ENCODE measurements at regions not wholly inside any gene's neighbourhood (a gene's known extent, or its start where the extent isn't known, plus 50 kb on each side); places are given as distances from the start of the nearest gene placed in this dataset.

DNA sequence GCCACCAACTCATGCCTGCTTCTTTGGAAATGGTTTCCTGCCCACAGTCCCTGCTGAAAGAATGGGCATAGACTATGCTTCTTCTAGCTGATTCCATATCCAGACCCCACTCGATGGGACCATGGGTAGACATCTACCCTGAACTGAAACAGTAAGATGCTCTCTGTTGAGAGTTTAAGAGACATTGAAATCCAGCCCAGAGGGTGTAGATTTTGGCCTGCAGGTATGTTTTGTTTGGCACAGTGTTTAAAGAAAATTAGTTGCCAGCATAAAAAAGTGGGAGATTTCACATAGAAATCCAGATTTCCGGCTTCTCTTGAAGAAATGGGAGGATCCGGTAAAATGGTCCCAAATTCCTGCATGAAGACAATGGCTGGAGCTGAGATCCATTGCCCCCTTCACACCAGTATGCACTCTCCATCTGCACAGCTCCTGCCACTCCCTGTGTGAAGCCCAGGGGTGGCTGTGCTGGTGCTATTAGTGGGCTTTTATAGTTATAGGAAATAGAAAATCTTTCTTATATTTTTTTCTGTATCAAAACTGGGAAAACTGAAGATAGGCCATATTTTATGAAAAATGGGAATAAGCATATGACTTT lies 218.1 kb downstream of the PTEN start:
- DNase-seq (ENCODE audit: insufficient read length, low spot score) (no peak), FAIRE-seq (peak; percentile 73)

DNA sequence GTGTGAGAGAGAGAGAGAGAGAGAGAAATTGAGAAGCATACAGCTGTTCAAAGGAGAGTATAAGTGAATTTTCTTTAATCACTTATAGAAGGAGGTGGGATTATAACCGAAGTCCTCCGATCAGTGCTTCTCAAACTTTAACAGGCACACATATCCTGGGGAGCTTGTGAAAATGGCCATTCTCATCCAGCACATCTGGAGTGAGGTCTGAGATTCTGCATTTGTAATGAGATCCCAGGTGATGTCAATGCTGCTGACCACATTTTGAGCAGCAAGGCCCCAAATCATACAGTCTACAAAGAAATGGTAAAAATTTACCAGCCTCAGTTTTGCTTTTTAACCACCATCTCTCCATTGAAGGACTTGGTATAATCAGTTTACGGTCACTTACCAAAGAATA lies 219.0 kb downstream of the PTEN start:
- FAIRE-seq, result no peak
- no peak for DNase-seq (ENCODE audit: insufficient read length, low spot score)

DNA sequence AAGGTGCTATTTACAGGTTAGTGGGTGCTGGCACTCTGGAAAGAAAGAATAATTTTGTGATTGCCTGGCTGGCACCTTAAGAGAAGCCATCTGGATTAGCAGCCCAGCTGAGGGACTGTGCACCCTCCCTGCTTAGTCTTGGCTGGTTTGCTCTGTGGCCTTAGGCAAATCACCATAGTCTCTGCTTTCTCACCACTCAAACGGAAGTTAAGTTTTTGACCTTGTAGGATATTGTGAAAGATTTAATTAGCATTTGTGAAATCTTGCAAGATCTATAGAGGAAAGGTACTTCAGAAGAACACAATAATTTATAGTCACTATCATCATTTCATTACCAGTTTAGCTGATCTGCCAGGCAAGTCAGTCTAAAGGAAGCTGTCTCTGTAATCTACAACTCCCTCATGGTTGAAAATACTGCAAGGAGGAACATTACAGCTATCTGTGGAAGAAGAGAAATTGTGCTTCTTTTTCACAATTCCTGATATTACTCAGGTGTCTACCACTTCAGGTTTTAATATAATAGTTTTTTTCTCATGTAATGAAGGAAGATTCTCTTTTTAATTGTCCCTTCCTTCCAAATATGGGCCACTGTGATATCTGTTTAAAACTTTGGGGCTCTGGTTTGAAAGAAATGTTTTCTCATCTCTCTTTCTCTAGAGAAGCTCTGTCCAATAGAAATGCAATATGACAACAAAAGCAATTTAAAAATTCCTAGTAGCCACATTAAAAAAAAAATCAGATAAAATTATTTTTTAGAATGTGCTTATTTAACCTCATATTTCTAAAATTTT lies 219.6 kb downstream of the PTEN start:
- no peak for DNase-seq (ENCODE audit: insufficient read length, low spot score)
- FAIRE-seq, result peak; percentile 99

GRCh38 chr10:88083597-88083989 lies 220.2 kb downstream of the PTEN start:
- FAIRE-seq (no peak), DNase-seq (ENCODE audit: insufficient read length, low spot score) (no peak)

GRCh38 chr10:88086187-88086960 lies 222.9 kb downstream of the PTEN start:
- FAIRE-seq, result peak; percentile 68

GRCh38 chr10:88088441-88089340 lies 225.3 kb downstream of the PTEN start:
- FAIRE-seq (peak; percentile 23), DNase-seq (ENCODE audit: insufficient read length, low spot score) (no peak)

More at GRCh38 chr10:88086187-88086960, 222.9 kb downstream of the PTEN start:
- no peak for DNase-seq (ENCODE audit: insufficient read length, low spot score)

- no peak for FAIRE-seq
- DNase-seq (ENCODE audit: insufficient read length, low spot score), result no peak
These were observed 226.1 kb downstream of the PTEN start for GRCh38 chr10:88089498-88089897.

DNA sequence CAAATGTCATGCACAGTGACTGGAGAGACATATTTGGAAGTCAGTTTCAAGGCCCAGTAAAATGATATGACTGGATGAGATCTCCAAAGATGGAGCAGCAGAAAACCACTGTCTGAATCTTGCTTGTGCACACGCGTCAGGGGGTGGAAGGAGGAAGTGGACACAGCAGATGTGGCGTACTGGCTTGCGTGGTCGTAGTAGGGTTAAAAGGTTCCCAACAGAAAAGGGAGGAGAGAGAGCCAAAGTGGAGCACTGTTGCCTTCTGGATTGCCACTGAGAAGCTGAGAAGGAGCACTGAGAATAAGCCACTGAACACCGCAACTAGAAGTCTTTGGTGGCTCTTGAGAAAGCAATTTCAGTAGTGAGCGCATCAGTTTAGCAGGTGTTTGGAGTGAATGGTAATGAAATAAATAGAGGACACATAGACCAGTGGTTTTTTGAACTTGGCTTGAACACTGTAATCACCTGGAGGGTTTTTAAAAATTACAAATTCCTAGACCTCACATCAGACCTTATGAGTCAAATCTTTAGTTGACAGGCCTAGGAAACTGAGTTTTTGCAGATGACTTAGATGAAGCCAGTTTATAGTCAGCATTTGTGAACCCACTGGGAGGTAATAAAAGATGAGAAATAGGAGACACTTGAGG lies 227.3 kb downstream of the PTEN start:
- no peak for DNase-seq (ENCODE audit: insufficient read length, low spot score)
- FAIRE-seq, result no peak

DNA sequence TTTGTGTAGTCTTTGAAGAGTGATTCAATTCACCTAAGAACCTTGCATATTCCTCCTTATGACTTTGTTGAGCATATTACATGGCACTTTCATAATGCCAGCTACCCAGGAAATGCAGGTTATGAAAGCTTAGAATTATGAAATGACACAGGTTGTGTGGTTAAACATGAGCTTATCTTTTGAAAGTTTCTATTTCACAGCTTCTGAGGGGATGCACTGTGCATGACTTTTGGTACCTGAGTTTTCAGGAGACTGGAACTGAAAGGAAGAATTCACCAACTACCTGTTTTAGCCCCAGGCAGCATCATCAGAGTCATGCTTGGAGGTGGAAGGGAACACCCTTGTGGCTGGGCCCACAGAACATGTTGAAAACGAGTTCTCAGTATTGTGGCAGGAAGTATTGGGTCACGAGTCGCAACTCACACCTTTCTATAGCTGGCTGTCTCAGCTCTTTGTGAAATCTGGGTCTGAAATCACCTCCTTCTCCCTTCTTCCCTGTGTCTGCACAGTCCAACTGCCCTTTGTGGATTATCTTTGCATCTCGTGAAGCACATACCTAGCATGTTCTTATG lies 228.2 kb downstream of the PTEN start:
- peak; percentile 100 for FAIRE-seq
- DNase-seq (ENCODE audit: insufficient read length, low spot score), result no peak

- no peak for FAIRE-seq
- no peak for DNase-seq (ENCODE audit: insufficient read length, low spot score)
These were observed 228.8 kb downstream of the PTEN start for GRCh38 chr10:88092265-88092664.

DNA sequence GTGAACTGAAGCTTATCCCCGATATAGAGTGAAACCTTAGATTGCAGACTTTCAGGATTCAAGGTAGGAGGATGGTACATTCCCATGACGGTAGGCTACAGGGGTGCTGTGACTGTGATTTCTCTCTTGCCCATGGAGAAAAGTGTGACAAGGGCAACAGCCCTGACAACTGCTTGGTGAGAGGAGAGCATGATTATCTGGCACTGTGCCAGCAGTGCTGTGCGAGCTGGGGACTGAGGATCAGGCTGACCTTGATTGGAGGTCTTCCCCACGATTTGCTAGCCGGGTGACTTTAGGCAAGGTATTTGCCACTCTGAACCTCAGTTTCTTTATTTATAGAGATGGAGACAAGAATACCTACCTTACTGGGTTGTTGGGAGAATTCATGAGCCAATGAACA lies 229.5 kb downstream of the PTEN start:
- FAIRE-seq, result peak; percentile 68

GRCh38 chr10:88094795-88095194 lies 231.4 kb downstream of the PTEN start:
- DNase-seq (ENCODE audit: insufficient read length, low spot score), result no peak
- FAIRE-seq, result no peak

More for the DNA sequence above, 229.5 kb downstream of the PTEN start:
- no peak for DNase-seq (ENCODE audit: insufficient read length, low spot score)

GRCh38 chr10:88095223-88095721 lies 231.8 kb downstream of the PTEN start:
- FAIRE-seq, result peak; percentile 14

GRCh38 chr10:88095778-88096431 lies 232.5 kb downstream of the PTEN start:
- FAIRE-seq (no peak), DNase-seq (ENCODE audit: insufficient read length, low spot score) (no peak)

More at GRCh38 chr10:88095223-88095721, 231.8 kb downstream of the PTEN start:
- no peak for DNase-seq (ENCODE audit: insufficient read length, low spot score)

GRCh38 chr10:88097092-88097516 lies 233.7 kb downstream of the PTEN start:
- FAIRE-seq (peak; percentile 11), DNase-seq (ENCODE audit: insufficient read length, low spot score) (no peak)

DNA sequence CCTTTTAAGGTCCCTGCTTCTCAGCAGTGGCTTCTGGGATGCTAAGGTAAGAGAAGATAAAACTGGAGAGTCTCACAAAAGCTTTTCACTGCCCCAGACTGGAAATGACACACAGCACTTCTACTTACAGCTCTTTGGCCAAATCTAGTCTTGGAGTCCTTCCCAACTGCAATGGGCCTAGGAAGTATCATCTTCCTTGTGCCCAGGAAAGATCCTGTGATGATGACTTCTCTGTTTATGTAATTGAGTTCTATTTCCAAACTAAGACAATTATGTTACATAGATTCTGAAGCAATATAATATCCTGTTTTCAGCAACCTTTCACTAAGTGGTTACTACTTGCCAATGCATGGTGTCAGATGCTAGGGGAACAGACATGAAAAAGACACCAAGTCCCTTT lies 234.1 kb downstream of the PTEN start:
- FAIRE-seq (no peak), DNase-seq (ENCODE audit: insufficient read length, low spot score) (no peak)

GRCh38 chr10:88100281-88100680 lies 236.9 kb downstream of the PTEN start:
- DNase-seq (ENCODE audit: insufficient read length, low spot score), result no peak
- peak; percentile 70 for FAIRE-seq

GRCh38 chr10:88101666-88102065 lies 238.2 kb downstream of the PTEN start:
- DNase-seq (ENCODE audit: insufficient read length, low spot score) (no peak), FAIRE-seq (no peak)

- peak; percentile 60 for FAIRE-seq
These were observed 240.2 kb downstream of the PTEN start for GRCh38 chr10:88103576-88103975.

More at GRCh38 chr10:88103576-88103975, 240.2 kb downstream of the PTEN start:
- DNase-seq (ENCODE audit: insufficient read length, low spot score), result no peak
